ENCODE measurements at regions not wholly inside any gene's neighbourhood (a gene's known extent, or its start where the extent isn't known, plus 50 kb on each side); places are given as distances from the start of the nearest gene placed in this dataset.

DNA sequence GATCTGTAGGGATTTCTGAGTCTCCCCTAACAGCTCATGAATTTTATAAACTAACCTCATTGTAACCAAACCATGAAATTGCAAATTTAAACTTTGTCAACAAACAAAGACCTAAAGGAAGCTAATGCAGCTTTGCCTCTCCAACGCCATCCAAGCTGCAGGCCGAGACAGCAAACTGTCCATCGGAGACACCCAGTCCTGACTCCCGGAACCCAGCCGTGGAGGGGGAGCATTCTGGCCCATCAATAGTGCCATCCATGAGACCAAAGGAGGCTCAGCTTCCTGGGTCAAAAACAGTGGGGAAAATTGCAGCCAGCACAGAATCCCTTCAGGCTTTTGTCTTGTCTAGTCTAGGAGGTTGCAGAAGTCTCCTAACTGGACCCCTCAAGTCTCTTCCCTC lies 147.6 kb upstream of the OPCML start:
- WGBS, 5 donors, result 87 to 95% (median 94%) methylated on average over 5 of the region's 5 CpGs
- Histone ChIP-seq H3K27me3 (replicated peaks in 1 of 7) (peaks cover 0 to 25% (median 0%) of the 10 kb centered on the region in 7 donors), H3K9me3 (no peaks in the 10 kb centered on the region), H3K36me3 (no peaks in the 10 kb centered on the region), H3K27ac (no peak overlapping the region), H3K4me1 (peaks cover 0 to 6% (median 0%) of the 10 kb centered on the region in 6 donors), H3K4me3 (no peak overlapping the region)
- intact Hi-C loops (cut with DNase I; ENCODE audit: low total_unique reads), result no loop called here
- DNase-seq, result no peak
- no peak for TF ChIP-seq POLR2AphosphoS5 (IDR thresholded peaks at IDR 0.05)
- TF ChIP-seq CTCF (IDR thresholded peaks at IDR 0.05 in 8 of 11, conservative IDR thresholded peaks at IDR 0.05 in 3 of 11), result no peak
- TF ChIP-seq POLR2A (IDR thresholded peaks at IDR 0.05), result no peak

DNA sequence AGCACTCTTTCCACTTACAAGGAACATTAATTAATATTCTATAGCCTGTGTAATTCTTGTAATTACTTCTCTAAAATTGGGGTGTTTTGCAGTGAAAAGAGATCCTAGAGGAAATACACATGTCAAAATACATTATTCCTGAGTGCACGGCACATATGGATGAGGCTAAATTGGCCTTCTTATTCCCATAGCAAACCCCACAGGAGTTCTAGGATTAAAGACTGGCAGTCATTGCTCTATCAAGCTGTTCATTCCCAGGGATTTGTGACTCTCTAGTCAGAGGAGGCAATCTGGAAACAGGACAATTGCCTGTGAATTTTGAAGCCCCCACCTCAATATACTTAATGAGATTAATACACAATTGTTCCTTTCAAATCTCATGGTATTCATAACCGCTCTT lies 145.9 kb upstream of the OPCML start:
- no peaks in the 10 kb centered on the region for H3K36me3 ChIP-seq
- H3K27ac ChIP-seq, result no peak overlapping the region
- intact Hi-C loops (cut with DNase I; ENCODE audit: low total_unique reads), result no loop called here
- TF ChIP-seq POLR2A (IDR thresholded peaks at IDR 0.05), result no peak
- TF ChIP-seq POLR2AphosphoS5 (IDR thresholded peaks at IDR 0.05), result no peak
- no peak for TF ChIP-seq CTCF (IDR thresholded peaks at IDR 0.05 in 8 of 11, conservative IDR thresholded peaks at IDR 0.05 in 3 of 11)
- peaks cover 0 to 6% (median 0%) of the 10 kb centered on the region in 6 donors for H3K4me1 ChIP-seq
- no peaks in the 10 kb centered on the region for H3K9me3 ChIP-seq
- no peak overlapping the region for H3K4me3 ChIP-seq
- H3K27me3 ChIP-seq (replicated peaks in 1 of 7), result peaks cover 0 to 25% (median 0%) of the 10 kb centered on the region in 7 donors
- no peak for DNase-seq
- 83 to 88% (median 86%) methylated on average over 2 of the region's 2 CpGs for WGBS, 5 donors

DNA sequence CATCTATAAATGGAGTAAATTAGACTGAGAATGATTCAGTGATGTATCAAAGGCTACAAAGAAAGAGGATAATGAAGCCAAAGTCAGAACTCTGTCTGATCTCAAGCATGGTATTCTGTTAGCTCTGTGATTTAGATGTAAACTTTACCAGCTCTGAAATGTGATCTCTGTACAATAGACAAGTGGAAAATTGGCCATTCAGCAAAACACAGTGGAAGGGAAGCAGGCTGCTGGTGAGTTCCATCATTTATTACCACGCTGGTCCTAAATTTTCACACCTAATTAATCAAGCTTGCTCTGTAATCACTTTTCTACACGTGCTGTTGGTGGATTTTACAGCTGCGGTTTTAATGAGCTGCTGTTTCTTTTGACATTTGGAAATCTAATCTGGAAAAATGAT lies 145.1 kb upstream of the OPCML start:
- TF ChIP-seq POLR2A (IDR thresholded peaks at IDR 0.05) (no peak), CTCF (IDR thresholded peaks at IDR 0.05 in 8 of 11, conservative IDR thresholded peaks at IDR 0.05 in 3 of 11) (no peak), POLR2AphosphoS5 (IDR thresholded peaks at IDR 0.05) (no peak)
- H3K27ac ChIP-seq, result no peak overlapping the region
- no peaks in the 10 kb centered on the region for H3K36me3 ChIP-seq
- peaks cover 0 to 6% (median 0%) of the 10 kb centered on the region in 6 donors for H3K4me1 ChIP-seq
- no peak for DNase-seq
- no peak overlapping the region for H3K4me3 ChIP-seq
- peaks cover 0 to 25% (median 0%) of the 10 kb centered on the region in 7 donors for H3K27me3 ChIP-seq (replicated peaks in 1 of 7)
- H3K9me3 ChIP-seq, result no peaks in the 10 kb centered on the region
- intact Hi-C loops (cut with DNase I; ENCODE audit: low total_unique reads), result no loop called here
- WGBS, 5 donors, result 55 to 63% (median 61%) methylated on average over 3 of the region's 3 CpGs

- Histone ChIP-seq H3K27me3 (replicated peaks in 1 of 7) (peaks cover 0 to 22% (median 0%) of the 10 kb centered on the region in 7 donors), H3K36me3 (no peaks in the 10 kb centered on the region), H3K4me3 (no peak overlapping the region), H3K4me1 (no peaks in the 10 kb centered on the region), H3K9me3 (no peaks in the 10 kb centered on the region), H3K27ac (no peak overlapping the region)
- DNase-seq, result no peak
- WGBS, 5 donors, result 74 to 96% (median 85%) methylated on average over 1 of the region's 1 CpG
- TF ChIP-seq POLR2A (IDR thresholded peaks at IDR 0.05) (no peak), CTCF (IDR thresholded peaks at IDR 0.05 in 8 of 11, conservative IDR thresholded peaks at IDR 0.05 in 3 of 11) (no peak)
- intact Hi-C loops (cut with DNase I; ENCODE audit: low total_unique reads), result no loop called here
Measured at GRCh38 chr11:133676265-133676664, 144.0 kb upstream of the OPCML start.
